ENCODE measurements at regions not wholly inside any gene's neighbourhood (a gene's known extent, or its start where the extent isn't known, plus 50 kb on each side); places are given as distances from the start of the nearest gene placed in this dataset.

DNA sequence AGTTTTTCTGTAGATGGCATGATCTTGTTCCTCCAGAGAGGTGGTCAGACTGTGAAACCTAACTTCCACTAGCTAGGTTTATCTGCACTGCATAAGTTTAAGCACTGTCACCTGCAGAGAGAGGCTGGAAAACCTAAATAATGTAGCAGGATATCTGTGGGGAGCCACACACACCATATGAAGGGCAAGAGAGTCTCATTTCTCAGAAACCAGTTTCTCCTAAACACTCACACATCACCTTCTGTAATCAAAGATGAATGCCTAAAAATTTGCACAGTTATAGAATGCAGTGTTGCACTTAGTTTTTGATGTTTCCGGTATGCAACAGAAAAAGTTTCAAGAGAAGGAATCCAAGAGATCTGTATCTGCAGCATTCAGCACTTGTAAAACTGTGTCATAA is 654.6 kb downstream of the ADGRL2 start:
- no peak for DNase-seq

DNA sequence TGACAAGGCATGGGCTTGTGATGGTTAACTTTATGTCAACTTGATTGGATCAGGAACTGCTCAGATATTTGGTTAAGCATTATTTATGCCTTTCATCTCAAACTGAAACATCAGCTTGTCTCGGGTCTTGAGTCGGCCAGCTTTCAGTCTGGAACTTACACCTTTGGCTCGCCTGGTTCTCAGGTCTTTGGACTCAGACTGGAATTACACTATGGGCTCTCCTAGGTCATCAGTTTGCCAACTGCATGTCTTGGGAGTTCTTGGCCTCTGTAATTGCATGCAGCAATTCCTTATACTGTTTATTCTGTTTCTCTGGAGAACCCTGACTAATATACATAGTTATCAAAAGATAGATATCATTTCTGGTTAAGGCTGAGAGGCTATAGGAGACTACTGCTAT is 653.7 kb downstream of the ADGRL2 start:
- no peak for DNase-seq

DNA sequence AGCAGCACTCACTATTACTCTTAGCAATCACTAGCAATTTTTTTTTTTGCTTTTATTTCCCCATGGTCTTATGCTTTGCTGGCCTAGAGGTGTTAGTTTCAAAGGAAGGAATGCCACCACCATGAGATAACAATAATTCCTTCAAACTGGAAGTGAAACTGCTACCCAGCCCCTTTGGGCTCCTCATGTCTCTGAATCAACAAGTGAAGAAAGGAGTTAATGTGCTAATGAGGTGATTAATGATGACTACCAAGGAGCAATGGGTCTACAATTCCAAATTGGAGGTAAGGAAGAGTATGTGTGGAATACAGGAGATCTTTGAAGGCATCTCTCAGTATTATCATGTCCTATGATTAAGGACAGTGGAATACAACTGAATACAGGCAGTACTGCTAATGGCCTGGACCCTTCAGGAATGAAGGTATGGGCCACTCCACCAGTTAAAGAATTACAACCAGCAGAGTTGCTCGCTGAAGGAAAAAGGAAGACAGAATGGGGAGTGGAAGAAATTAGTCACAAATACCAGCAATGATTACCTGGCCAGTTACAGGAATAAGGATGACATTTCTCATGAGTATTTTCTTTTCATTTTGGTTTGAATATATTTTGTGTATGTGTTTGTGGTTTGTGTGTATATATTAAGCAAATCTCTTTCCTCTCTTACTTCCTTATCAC is 652.9 kb downstream of the ADGRL2 start:
- no peak for DNase-seq

DNA sequence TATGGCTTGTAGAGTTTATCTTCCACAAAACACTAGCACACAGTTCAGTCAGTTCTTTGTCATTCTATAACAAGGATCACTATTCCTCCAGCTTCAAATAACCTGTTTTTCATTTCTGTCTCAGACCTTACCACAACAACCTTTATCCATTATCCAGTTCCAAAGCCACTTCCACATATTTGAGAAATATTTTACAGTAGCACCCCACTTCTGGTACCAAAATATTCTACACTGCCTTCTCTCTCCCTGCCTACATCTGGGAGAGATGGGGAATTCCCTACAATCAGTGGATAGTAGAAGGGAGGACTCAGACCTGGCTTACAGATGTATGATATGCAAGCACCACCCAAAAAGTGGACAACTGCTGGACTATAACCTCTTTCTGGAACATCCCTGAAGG is 651.4 kb downstream of the ADGRL2 start:
- DNase-seq: no peak

DNA sequence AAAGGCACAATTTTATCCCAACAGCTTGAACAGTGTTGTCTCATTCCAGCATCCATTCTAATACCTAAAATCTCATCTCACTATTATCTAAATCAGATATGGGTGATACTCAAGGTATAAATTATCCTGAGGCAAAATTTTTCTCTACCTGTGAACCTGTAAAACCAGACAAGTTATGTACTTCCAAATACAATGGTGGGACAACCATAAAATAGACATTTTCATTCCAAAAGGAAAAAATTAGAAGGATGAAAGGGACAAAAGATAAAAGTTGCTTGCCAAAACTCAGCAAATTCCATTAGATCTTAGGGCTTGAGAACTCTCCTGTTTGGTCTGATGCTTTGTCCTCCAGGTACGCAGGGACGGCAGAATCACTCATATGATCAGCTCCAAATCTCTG is 650.5 kb downstream of the ADGRL2 start:
- no peak for DNase-seq

DNA sequence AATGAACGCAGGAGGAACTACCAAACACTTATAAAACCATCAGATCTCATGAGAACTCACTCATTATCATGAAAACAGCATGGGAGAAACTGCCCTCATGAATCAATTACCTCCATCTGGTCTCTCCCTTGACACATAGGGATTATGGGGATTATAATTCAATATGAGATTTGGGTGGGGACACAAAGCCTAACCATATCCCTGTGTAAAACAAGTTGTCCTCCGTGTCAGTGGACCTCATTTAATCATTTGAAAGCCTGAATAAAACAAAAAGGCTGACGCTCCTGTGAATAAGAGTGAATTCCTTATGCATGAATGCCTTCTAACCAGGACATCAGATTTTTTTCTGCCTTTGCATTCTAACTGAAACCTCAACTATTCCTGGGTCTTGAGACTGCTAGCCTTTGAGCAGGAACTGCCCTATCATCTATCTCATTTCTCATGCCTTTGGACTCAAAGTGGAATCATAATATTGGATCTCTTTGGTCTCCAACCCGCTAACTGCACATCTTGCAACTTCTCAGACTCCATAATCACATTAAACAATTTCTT is 648.8 kb downstream of the ADGRL2 start:
- DNase-seq: no peak

DNA sequence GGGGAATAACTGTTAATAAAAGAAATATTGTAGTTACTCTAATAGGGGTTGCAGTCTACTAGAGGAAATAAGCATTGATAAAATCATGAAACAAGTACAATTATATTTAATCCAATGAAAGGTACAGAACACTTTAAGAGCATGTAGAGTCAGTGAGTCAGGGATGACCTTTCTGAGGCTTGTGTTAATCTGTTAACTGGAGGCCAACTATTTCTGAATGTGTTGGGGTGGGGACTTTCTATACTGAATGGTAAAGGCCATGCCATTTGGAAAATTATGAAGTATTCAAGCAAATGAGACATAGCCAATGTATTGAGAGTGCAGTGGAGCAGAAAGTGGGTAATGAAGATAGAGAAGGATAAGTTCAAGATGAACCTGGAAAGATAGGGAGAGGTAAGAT is 646.2 kb downstream of the ADGRL2 start:
- no peak for DNase-seq

DNA sequence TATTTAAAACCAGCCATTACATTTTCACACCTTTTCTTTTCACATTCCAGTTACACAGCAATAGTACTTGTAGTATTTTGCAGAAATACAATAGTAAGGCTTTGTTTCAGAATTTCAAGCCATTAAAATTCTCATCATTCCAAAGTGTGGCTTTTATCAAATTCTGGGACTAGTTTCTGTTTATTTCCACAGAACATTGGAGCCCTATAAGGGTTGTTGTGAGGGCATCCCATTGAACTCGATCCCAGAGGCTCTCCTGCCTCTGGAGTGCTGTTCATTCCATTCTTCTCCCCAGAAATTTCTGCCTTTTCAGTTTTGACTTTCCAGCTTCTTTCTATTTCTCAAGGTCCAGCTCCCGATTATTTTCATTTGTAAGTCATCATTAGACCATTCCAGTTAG is 645.5 kb downstream of the ADGRL2 start:
- no peak for DNase-seq

DNA sequence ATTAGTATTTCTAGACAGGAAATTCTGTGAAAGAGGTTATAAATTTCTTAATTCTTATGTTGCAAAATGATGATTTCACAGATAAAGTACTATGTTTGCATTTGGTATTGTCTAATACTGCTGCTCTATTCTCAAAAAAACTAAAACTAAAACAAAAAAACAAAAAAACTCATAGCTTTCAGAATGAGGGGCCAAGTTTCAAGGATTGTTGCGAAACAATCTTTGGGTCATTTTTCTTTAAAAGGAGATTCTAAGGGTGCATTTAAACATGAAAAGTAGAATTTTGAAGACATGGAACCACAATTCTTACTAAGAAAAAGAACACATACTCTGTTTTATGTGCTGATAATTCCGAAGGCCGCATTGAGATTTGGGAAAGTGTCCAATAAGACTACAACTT is 645.1 kb downstream of the ADGRL2 start:
- no peak for DNase-seq

DNA sequence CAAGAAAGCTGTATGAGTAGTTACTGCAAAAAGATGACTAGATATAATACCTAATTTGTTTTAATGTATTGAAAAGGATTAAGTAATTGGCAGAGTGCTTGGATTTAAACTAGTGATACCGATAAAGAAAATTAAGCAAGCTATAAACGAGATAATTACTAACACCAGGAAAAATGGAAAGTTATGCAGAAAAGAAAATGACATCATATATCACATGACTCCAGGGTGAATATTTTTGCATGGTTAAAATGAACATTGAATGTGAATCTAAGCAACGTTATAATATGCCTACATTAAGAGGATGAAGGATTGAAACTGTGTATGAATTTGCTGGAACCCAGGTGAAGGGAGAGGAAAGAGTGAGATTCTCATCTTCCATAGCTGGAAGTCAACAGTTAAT is 644.4 kb downstream of the ADGRL2 start:
- DNase-seq: no peak

DNA sequence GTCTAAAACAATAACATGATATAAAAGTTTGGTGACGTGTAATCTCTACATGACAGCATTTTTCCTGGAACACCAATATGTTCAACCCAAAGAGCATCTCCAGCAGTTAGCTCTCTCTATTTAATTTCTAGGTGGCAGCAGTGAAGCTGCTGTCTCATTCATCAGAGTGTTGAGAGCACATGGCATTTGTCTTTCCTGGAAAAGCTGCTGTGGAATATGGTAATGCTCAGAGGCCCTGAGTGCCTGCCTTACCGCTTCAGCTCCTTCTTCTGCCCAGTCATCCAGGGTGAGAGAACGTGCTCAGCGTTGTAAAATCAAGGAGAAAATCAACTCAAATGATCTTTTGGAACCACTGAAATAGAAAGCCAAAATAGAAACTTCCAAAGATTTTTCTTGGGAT is 640.7 kb downstream of the ADGRL2 start:
- no peak for DNase-seq

DNA sequence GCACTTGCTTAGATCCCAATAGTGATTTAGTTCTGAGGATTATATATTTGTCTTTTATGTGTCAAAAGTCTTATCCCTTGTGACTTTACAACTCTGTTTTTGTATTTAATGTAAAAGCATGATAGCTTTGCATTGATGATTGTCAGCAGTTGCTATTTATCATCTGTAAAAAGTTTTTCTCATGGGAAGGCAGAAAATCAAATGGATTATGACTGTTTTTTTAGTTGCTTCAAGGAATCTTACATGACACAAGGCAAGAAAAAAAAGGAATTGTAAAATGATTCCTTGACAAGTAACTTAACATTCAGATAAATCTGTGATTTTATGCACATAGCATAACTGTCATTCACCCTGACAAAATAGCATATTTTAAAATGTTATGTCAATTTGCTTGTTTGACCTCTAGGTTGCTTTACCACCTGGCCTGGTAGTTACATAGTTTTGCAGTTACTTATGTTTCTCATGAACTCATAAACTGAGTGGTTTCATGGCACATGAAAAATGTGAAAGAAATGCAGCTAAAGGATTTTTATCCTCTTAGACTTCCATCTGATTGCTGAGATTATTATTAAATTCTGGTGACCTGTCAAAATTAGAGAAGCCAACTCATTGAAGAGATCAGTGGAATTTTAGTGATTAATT is 622.6 kb downstream of the ADGRL2 start:
- no peak for DNase-seq

DNA sequence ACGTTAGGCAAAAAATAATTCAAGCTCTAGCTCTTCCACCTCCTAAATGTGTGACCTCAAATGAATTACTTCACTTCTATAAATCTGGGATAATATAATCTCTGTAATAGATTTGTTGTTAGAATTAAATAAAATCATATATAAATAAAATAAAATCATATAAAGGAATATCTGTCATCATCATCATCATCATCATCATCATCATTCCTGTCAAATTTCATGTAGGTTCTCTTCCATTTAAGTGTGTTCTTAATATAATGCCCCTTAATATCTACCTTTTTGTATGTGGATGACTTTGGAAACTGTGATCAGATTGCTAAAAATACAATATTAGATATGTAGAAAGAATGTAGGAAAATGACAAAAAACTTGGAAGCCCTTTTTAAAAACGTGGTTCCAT is 621.0 kb downstream of the ADGRL2 start:
- no peak for DNase-seq

DNA sequence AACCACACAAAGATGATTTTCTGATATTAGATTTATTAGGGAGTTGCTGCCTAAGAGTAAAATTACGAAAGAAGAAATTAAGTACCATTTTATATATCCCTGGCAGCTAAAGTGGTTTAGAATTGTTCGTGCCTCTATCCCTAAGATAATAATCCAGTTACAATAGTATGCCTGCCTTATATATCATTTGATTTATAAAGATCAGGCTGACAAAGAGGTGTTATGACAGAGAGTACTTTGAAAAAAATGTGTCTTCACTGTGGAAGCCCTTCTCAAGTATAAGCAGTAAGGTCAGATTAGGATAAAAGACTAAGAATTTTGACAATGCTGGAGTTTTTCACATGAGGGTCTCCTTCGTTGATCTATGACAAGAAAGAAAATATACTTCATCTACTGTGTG is 619.9 kb downstream of the ADGRL2 start:
- DNase-seq: no peak

DNA sequence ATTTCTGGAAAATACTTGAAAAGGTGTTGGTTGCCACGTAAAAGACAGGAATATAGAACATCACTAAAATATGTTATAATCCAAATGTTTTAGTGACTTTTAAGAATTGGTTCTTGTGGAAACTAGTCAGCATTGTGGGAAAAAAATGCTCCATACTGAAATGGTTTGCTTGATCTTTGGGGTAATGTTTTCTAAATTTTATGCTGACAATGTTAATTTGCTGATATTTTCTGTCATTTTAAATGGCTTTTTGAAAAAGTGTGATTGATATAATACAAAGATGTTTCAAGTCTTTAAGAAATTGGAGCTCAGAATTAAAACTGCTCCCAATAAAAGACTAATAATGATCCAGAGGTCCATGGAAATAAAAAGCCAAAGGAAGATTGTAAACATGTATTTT is 610.9 kb downstream of the ADGRL2 start:
- no peak for DNase-seq

DNA sequence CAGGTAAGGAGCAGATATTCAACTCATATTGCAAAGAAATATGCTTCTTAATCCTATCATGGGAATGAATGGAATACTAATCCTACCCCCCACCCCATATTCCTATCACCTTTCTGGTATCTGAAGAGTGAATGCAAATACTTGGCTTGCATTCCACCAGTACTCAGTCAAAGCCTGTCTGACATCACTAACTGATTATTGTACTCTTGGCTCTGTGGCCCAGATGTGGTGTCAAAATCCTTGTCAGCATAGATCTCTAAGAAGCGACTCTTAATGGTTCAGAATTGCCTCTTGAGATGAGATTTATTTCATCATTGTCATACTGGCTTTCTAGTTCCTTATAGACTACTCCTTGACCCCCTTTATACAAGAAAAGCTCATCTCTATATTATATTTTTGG is 604.6 kb downstream of the ADGRL2 start:
- DNase-seq: no peak

DNA sequence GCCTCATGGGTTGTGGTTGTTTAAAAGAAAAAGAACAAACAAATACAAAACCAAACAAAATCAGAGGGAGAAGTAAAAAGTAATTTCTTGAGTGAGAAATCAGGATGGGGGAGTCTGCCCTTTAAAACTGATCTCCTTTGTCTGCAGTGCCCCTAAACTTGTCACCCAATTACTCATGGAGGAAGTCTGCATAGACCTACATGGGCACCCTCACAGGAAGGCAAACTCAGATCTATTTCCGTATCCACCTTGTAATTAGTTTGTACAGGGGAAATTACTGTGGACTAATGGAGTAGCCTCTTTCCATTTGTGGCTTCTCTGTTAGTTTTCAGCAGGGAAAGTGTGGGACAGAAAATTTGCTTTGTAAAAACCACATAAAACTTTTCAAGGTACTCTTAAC is 600.4 kb downstream of the ADGRL2 start:
- DNase-seq: no peak

DNA sequence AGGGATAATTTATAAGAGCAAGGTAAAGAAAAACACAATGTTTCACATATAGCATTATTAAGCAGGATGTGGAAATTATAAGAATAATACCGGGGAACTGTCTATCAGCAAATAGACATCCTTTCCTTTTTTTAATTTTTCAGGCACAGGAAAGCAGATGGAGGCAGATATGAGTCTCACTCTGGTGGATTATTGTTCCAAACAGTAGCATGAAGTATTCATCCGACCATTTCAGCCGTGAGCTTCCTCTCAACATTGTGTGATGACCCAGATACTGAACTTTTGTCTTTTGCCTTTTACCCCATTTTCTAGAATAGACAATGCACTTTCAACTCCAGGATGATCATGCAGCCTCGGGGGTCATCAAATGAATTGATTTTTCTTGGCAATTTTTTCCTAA is 599.8 kb downstream of the ADGRL2 start:
- no peak for DNase-seq

DNA sequence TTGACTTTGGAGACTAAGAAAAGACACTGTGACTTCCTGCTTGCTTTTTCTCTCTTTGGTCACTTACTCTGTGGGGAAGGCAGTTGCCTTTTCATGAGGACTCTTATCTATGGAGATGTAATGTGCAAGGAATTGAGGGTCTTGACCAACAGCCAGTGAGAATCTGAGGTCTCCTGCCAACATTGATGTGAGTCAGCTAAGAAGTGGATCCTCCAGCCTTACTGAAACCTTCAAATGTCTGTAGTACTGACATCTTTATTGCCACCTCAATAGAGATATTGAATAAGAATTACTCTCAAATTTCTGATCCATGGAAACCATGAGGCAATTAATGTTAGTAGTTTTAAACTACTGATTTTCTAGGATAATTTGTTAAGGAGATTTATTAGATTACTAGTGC is 598.4 kb downstream of the ADGRL2 start:
- no peak for DNase-seq

DNA sequence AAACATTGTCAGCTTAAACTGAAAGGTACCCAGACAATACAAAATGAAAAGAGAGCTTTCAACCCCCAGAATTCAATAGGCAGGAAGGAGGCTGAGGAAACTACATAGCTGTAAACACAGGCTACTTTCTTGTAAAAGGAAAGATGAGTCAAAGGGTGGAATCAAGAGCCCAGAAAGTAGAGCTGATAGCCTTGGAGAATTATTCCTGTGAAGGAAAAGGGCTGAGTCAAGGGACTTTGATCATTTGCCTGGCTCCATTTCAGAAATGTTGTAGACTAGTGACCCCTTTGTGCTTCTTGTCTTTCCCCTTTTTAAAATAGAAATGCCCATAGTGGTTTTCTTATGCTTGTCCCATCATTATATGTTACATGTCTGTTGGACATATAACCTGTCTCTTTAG is 597.6 kb downstream of the ADGRL2 start:
- no peak for DNase-seq

DNA sequence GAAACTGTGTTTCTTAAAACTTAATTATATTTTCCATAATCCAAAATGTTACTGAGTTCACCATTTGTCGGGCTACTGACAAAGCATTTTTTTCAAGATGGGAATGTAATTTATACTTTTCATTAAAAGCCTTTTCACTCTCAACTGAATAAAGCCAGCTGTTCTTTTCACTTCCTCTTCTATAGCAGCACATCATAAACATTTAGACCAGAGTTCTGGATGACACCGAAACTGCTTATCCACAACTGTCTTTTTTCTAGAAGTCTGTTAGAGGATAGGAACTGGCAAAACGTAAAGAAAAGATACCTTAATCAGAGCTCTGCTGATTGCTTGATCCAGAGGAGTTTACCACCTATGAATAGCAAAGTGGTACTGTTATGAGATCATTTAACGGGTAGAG is 594.7 kb downstream of the ADGRL2 start:
- DNase-seq: peak in 1 of 3 donors; percentile 2

DNA sequence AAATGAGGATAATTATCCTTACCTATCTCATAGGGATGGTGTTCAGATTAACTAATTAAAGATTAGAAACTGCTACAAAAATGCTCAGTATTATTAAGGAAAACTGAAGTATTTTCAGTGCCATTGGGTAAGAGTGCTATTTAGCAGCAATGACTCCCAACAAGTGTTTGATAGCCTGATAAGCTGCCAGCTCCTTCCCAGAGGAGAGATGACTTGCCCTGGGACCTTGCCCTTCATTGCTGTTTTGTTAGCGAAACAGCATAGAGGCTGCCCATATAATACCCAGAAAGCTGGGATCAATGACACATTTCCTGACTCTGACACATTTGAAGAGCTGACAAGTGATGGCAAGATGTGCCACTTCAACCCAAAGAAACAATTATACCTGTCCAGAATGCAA is 592.2 kb downstream of the ADGRL2 start:
- no peak for DNase-seq

DNA sequence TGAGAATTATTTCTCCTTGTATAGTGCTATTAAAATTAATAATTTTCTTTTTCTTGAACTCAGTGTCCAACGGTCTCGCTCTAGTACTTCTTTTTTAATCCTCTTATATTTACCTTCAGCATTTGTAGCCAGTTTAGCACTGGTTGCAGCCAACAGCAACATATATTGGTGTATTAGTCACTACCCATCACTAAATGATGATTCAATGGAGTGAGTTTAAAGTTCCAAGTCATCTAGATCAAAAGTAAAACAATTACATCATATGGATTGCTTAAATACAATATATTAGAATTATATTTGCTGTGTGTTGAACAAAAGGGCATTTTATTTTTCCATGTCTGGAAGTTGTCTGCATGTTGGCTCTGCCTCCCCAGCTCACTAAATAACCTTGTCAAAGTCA is 591.8 kb downstream of the ADGRL2 start:
- DNase-seq: no peak

DNA sequence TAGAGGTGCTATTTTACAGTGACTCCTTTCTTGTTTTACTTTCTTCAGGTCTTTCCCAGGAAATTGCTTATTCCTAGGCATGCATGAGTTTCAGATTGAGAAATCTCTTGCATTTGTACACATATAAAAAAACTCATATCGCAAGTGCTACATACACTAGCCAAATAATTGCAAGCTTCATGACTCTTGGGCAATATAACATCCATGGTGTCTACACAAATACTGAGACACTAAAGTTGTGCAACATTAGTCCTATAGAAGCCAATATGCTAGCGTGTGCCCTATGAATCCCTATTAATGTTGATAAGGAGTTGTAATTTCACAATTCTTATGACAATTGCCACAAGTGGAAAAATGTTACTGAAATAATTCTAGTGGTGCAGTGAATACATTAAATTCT is 591.0 kb downstream of the ADGRL2 start:
- DNase-seq: no peak

DNA sequence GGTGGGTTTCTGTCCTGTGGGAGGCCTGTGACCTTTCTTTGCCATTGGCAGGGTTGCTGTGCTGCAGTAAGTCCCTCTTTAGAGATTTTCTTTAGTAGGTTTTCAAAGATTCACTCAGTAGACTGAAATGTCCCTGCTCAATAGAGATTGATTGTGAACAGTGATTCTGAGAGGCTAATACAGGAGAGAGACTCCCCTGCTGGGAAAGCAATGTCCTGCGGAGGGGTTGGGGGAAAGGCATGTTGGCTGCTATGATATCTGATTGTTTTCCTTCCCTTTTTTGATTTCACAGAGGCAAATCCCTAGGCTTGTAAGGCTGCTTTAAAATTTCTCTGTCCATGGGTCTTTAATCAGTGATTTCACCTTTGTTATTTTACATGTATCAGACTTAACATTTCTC is 589.9 kb downstream of the ADGRL2 start:
- no peak for DNase-seq

Data from suppressor macrophage treated with lipopolysaccharide for 1 hour (primary cell).